ENCODE measurements at regions not wholly inside any gene's neighbourhood (a gene's known extent, or its start where the extent isn't known, plus 50 kb on each side); places are given as distances from the start of the nearest gene placed in this dataset.

DNA sequence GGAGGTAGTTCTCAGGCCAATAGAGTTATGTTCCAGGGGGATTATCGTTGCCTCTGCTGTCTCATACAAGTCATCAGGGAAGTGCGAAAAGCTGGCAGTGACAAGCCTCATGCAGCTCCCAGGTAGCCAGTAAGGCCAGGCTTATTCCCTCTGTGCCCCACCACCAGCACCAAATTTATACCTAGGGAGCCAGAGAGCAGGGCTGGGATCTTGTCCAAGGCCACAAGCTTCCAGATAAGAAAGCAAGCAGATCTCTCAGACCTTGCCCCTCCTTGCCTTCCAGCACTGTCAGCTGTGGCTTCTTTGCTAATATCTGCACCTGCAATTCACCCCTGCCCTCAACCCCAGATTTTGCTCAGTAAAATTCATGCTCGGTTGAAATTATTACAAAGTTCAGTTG is 206.3 kb upstream of the FAT3 start:
- Histone ChIP-seq H3K36me3 (ENCODE audit: insufficient read depth) (no peaks in the 10 kb centered on the region), H3K4me2 (no peak overlapping the region), H2AFZ (ENCODE audit: low read depth) (no peak overlapping the region), H4K20me1 (ENCODE audit: insufficient read depth) (no peaks in the 10 kb centered on the region), H3K4me1 (ENCODE audit: low read depth, poor library complexity, severe bottlenecking) (no peaks in the 10 kb centered on the region), H3K27ac (no peak overlapping the region), H3K9ac (no peak overlapping the region), H3K79me2 (ENCODE audit: insufficient read depth, low read depth) (no peaks in the 10 kb centered on the region), H3K27me3 (ENCODE audit: insufficient read depth, low read depth) (no peaks in the 10 kb centered on the region), H3K4me3 (IDR thresholded peaks at IDR 0.05; ENCODE audit: insufficient read depth, low read depth, low read length) (no peak overlapping the region)
- TF ChIP-seq, protein P1, sequence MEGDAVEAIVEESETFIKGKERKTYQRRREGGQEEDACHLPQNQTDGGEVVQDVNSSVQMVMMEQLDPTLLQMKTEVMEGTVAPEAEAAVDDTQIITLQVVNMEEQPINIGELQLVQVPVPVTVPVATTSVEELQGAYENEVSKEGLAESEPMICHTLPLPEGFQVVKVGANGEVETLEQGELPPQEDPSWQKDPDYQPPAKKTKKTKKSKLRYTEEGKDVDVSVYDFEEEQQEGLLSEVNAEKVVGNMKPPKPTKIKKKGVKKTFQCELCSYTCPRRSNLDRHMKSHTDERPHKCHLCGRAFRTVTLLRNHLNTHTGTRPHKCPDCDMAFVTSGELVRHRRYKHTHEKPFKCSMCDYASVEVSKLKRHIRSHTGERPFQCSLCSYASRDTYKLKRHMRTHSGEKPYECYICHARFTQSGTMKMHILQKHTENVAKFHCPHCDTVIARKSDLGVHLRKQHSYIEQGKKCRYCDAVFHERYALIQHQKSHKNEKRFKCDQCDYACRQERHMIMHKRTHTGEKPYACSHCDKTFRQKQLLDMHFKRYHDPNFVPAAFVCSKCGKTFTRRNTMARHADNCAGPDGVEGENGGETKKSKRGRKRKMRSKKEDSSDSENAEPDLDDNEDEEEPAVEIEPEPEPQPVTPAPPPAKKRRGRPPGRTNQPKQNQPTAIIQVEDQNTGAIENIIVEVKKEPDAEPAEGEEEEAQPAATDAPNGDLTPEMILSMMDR (conservative IDR thresholded peaks at IDR 0.05; ENCODE audit: low read depth, low read length): no peak

DNA sequence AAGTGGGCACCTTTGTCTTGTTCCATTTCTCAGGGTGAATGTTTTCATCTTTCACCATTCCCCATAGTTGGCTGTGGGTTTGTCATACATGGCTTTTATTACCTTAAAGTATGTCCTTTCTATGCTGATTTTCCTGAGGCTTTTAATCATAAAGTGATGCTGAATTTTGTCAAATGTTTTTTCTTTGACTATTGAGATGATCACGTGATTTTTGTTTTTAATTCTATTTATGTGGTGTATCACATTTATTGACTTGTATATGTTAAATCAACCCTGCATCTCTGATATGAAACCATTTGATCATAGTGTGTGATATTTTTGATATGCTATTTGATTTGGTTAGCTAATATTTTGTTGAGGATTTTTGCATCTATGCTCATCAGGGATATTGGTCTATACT is 216.4 kb upstream of the FAT3 start:
- H3K79me2 ChIP-seq (ENCODE audit: insufficient read depth, low read depth): no peaks in the 10 kb centered on the region
- H3K36me3 ChIP-seq (ENCODE audit: insufficient read depth): no peaks in the 10 kb centered on the region
- TF ChIP-seq, protein P1 (conservative IDR thresholded peaks at IDR 0.05; ENCODE audit: low read depth, low read length): no peak
- H3K9ac ChIP-seq: no peak overlapping the region
- H2AFZ ChIP-seq (ENCODE audit: low read depth): no peak overlapping the region
- no peak overlapping the region for H3K4me2 ChIP-seq
- no peaks in the 10 kb centered on the region for H3K27me3 ChIP-seq (ENCODE audit: insufficient read depth, low read depth)
- no peak overlapping the region for H3K4me3 ChIP-seq (IDR thresholded peaks at IDR 0.05; ENCODE audit: insufficient read depth, low read depth, low read length)
- no peaks in the 10 kb centered on the region for H4K20me1 ChIP-seq (ENCODE audit: insufficient read depth)
- H3K27ac ChIP-seq: no peak overlapping the region
- H3K4me1 ChIP-seq (ENCODE audit: low read depth, poor library complexity, severe bottlenecking): no peaks in the 10 kb centered on the region

DNA sequence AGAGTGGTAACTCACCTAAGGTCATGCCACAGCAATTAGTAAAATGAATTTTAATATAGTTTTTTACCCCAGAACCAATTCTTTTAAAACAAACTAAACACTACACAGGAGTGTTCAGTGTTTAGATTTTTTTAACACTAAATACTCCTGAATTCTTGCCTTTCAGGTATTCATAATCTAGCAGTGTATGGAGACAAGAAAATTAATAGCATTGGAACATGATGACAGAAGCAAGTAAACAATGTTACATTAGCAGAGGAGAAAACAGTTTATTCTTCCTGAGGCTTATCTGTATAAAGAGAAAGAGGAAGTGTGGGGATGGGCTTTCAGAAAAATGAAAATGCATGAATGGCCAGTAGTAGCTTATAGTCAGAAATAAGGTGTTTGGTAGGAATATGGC is 222.1 kb upstream of the FAT3 start:
- Histone ChIP-seq H4K20me1 (ENCODE audit: insufficient read depth) (no peaks in the 10 kb centered on the region), H3K4me1 (ENCODE audit: low read depth, poor library complexity, severe bottlenecking) (no peaks in the 10 kb centered on the region), H2AFZ (ENCODE audit: low read depth) (no peak overlapping the region), H3K79me2 (ENCODE audit: insufficient read depth, low read depth) (no peaks in the 10 kb centered on the region), H3K27ac (no peak overlapping the region), H3K9ac (no peak overlapping the region), H3K27me3 (ENCODE audit: insufficient read depth, low read depth) (no peaks in the 10 kb centered on the region), H3K36me3 (ENCODE audit: insufficient read depth) (no peaks in the 10 kb centered on the region), H3K4me3 (IDR thresholded peaks at IDR 0.05; ENCODE audit: insufficient read depth, low read depth, low read length) (no peak overlapping the region), H3K4me2 (no peak overlapping the region)
- TF ChIP-seq, protein P1 (conservative IDR thresholded peaks at IDR 0.05; ENCODE audit: low read depth, low read length): no peak

DNA sequence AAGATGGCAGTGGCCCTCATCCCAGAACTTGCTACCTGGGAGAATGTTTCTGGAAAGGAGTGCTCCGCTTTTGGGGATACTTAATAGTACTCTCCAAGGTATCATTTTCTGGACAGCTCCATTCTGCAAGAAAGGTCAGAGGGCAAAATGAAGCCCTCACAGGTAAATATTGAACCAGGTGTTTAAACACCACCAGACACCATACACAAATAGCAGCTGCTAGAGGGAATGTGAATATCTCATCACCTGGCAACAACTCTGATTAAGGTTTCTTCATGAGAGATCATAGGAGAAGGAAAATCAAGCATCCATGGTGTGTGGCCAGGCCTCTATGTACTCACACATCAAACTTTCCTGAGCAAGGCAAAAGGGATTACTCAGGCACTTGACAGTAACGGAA is 226.1 kb upstream of the FAT3 start:
- no peaks in the 10 kb centered on the region for H3K79me2 ChIP-seq (ENCODE audit: insufficient read depth, low read depth)
- H3K4me1 ChIP-seq (ENCODE audit: low read depth, poor library complexity, severe bottlenecking): no peaks in the 10 kb centered on the region
- H3K4me2 ChIP-seq: no peak overlapping the region
- H3K9ac ChIP-seq: no peak overlapping the region
- H2AFZ ChIP-seq (ENCODE audit: low read depth): no peak overlapping the region
- no peaks in the 10 kb centered on the region for H3K36me3 ChIP-seq (ENCODE audit: insufficient read depth)
- H3K27ac ChIP-seq: no peak overlapping the region
- TF ChIP-seq, protein P1 (conservative IDR thresholded peaks at IDR 0.05; ENCODE audit: low read depth, low read length): no peak
- no peak overlapping the region for H3K4me3 ChIP-seq (IDR thresholded peaks at IDR 0.05; ENCODE audit: insufficient read depth, low read depth, low read length)
- no peaks in the 10 kb centered on the region for H4K20me1 ChIP-seq (ENCODE audit: insufficient read depth)
- H3K27me3 ChIP-seq (ENCODE audit: insufficient read depth, low read depth): no peaks in the 10 kb centered on the region

DNA sequence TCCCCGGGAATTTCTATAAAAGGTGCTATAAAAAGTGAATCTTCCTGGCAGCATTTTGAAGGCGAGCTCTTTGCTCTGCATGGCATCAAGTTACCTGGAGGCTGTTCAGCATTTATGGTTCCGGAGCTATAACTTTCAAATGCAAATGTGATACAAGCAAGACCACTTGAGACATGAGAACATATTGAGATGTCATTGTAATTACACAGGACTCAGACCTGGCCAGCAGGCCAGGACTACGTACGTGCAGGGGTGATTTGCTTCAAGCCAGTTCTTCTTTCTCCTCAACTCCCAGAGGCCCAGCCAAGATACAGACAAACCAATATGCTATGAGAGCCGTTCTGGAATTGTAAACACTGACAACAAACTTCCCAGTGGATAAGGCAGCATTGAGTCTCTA is 227.4 kb upstream of the FAT3 start:
- no peaks in the 10 kb centered on the region for H4K20me1 ChIP-seq (ENCODE audit: insufficient read depth)
- no peak overlapping the region for H3K27ac ChIP-seq
- H3K36me3 ChIP-seq (ENCODE audit: insufficient read depth): no peaks in the 10 kb centered on the region
- no peaks in the 10 kb centered on the region for H3K4me1 ChIP-seq (ENCODE audit: low read depth, poor library complexity, severe bottlenecking)
- no peak overlapping the region for H3K4me3 ChIP-seq (IDR thresholded peaks at IDR 0.05; ENCODE audit: insufficient read depth, low read depth, low read length)
- H3K9ac ChIP-seq: no peak overlapping the region
- no peak overlapping the region for H3K4me2 ChIP-seq
- TF ChIP-seq, protein P1 (conservative IDR thresholded peaks at IDR 0.05; ENCODE audit: low read depth, low read length): no peak
- H2AFZ ChIP-seq (ENCODE audit: low read depth): no peak overlapping the region
- no peaks in the 10 kb centered on the region for H3K79me2 ChIP-seq (ENCODE audit: insufficient read depth, low read depth)
- no peaks in the 10 kb centered on the region for H3K27me3 ChIP-seq (ENCODE audit: insufficient read depth, low read depth)
